Keratinocyte (primary cell): ENCODE measurements at regions not wholly inside any gene's neighbourhood (a gene's known extent, or its start where the extent isn't known, plus 50 kb on each side); places are given as distances from the start of the nearest gene placed in this dataset.

Source experiments
- EZH2 ChIP-seq: IDR thresholded peaks from one replicate; pipeline ENCODE4 v1.6.1; 2012; ENCODE audit warnings: inconsistent platforms, mild to moderate bottlenecking, low read length, moderate library complexity
- TF ChIP-seq, protein P1 (sequence below), 3 experiments: IDR thresholded peaks in 1 of 3; conservative IDR thresholded peaks in 1 of 3; optimal IDR thresholded peaks in 1 of 3; 2 replicates in 2 of 3; 3 replicates in 1 of 3; pipeline versions ENCODE3 to v1.5.1; 2011; ENCODE audit warnings: low read length in 3 of 3, mild to moderate bottlenecking in 3 of 3, moderate library complexity in 2 of 3, control low read depth in 1 of 3, inconsistent platforms in 1 of 3; ENCODE audit not compliant: insufficient read depth in 2 of 3; ENCODE audit errors: extremely low read depth in 1 of 3

DNA sequence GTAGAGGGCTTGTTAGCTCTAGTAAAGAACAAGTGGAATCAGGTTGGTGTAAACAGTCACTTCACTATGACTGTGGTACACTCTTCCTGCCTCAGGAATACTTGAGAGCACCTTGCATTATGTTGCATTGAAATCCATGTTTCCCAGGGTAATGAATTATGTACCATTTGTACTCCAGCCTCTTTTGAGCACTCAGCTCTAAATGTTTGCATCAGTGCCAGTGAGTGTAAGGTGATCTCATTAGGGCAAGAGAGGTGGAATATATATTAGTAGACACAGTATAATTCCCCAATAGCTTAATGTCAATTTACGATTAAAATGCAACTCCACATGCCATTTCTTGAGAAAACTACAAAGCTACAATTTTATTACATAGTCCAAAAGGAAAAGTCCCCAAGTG is 319.6 kb upstream of the POU3F2 start:
- TF ChIP-seq, protein P1, sequence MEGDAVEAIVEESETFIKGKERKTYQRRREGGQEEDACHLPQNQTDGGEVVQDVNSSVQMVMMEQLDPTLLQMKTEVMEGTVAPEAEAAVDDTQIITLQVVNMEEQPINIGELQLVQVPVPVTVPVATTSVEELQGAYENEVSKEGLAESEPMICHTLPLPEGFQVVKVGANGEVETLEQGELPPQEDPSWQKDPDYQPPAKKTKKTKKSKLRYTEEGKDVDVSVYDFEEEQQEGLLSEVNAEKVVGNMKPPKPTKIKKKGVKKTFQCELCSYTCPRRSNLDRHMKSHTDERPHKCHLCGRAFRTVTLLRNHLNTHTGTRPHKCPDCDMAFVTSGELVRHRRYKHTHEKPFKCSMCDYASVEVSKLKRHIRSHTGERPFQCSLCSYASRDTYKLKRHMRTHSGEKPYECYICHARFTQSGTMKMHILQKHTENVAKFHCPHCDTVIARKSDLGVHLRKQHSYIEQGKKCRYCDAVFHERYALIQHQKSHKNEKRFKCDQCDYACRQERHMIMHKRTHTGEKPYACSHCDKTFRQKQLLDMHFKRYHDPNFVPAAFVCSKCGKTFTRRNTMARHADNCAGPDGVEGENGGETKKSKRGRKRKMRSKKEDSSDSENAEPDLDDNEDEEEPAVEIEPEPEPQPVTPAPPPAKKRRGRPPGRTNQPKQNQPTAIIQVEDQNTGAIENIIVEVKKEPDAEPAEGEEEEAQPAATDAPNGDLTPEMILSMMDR (optimal IDR thresholded peaks at IDR 0.05 in 1 of 3, IDR thresholded peaks at IDR 0.05 in 1 of 3, conservative IDR thresholded peaks at IDR 0.05 in 1 of 3; ENCODE audit: extremely low read depth in 1 of 3, insufficient read depth in 2 of 3, low read length in 3 of 3): no peak
- TF ChIP-seq EZH2: no peak
